H9 (cell line): ENCODE measurements at regions not wholly inside any gene's neighbourhood (a gene's known extent, or its start where the extent isn't known, plus 50 kb on each side); places are given as distances from the start of the nearest gene placed in this dataset.

Source experiments
- DNase-seq: peaks from one replicate; pipeline ENCODE4 v3.0.0-alpha.2; 2017
- H2AFZ ChIP-seq: one replicate; pipeline ENCODE4 v1.6.1; 2013; ENCODE audit warnings: mild to moderate bottlenecking, low read length, control low read depth, moderate library complexity
- H2AK5ac ChIP-seq: 2 replicates; pipeline ENCODE4 v1.6.1; 2013; ENCODE audit warnings: low read length, control low read depth, mixed read lengths; ENCODE audit not compliant: insufficient read length
- H2BK120ac ChIP-seq: one replicate; pipeline ENCODE4 v1.6.1; 2013; ENCODE audit warnings: low read depth, mild to moderate bottlenecking, low read length, control low read depth, inconsistent platforms; ENCODE audit not compliant: poor library complexity, severe bottlenecking
- H2BK12ac ChIP-seq: 2 replicates; pipeline ENCODE4 v1.6.1; 2013; ENCODE audit warnings: low read length, control low read depth, mixed read lengths, low read depth; ENCODE audit not compliant: insufficient read length
- H2BK15ac ChIP-seq: 2 replicates; pipeline ENCODE4 v1.6.1; 2013; ENCODE audit warnings: low read depth, low read length, control low read depth
- H2BK20ac ChIP-seq: one replicate; pipeline ENCODE4 v1.6.1; 2013; ENCODE audit warnings: low read depth, mild to moderate bottlenecking, low read length, control low read depth, inconsistent platforms; ENCODE audit not compliant: poor library complexity, severe bottlenecking
- H2BK5ac ChIP-seq: 2 replicates; pipeline ENCODE4 v1.6.1; 2013; ENCODE audit warnings: low read length, control low read depth, mixed read lengths; ENCODE audit not compliant: insufficient read length
- H3K14ac ChIP-seq: 2 replicates; pipeline ENCODE4 v1.6.1; 2013; ENCODE audit warnings: low read length, control low read depth; ENCODE audit not compliant: insufficient read depth
- H3K18ac ChIP-seq: 2 replicates; pipeline ENCODE4 v1.6.1; 2013; ENCODE audit warnings: low read depth, mild to moderate bottlenecking, mixed read lengths, low read length, control low read depth; ENCODE audit not compliant: insufficient read length
- H3K23ac ChIP-seq: 2 replicates; pipeline ENCODE4 v1.6.1; 2013; ENCODE audit warnings: low read length, control low read depth, mixed read lengths, low read depth; ENCODE audit not compliant: insufficient read length
- H3K23me2 ChIP-seq: 2 replicates; pipeline ENCODE4 v1.6.1; 2013; ENCODE audit warnings: low read depth, mild to moderate bottlenecking, mixed read lengths, low read length, control low read depth; ENCODE audit not compliant: insufficient read length, poor library complexity, severe bottlenecking
- H3K27ac ChIP-seq: 2 replicates; pipeline ENCODE4 v1.5.1; 2013; ENCODE audit warnings: low read length, control low read depth, mixed read lengths, low read depth; ENCODE audit not compliant: insufficient read length
- H3K27me3 ChIP-seq: 2 replicates; pipeline ENCODE4 v1.6.1; 2013; ENCODE audit warnings: low read length, control low read depth, inconsistent platforms; ENCODE audit not compliant: insufficient read depth
- H3K4ac ChIP-seq: 2 replicates; pipeline ENCODE4 v1.6.1; 2013; ENCODE audit warnings: low read depth, mild to moderate bottlenecking, control low read depth, inconsistent platforms, low read length, moderate library complexity
- H3K4me1 ChIP-seq: 2 replicates; pipeline ENCODE4 v1.6.1; 2013; ENCODE audit warnings: low read length, control low read depth, inconsistent platforms; ENCODE audit not compliant: insufficient read depth
- H3K4me2 ChIP-seq: 2 replicates; pipeline ENCODE4 v1.6.1; 2013; ENCODE audit warnings: low read length, control low read depth, mixed read lengths; ENCODE audit not compliant: insufficient read length, insufficient read depth
- H3K56ac ChIP-seq: 2 replicates; pipeline ENCODE4 v1.6.1; 2013; ENCODE audit warnings: low read depth, mild to moderate bottlenecking, mixed read lengths, low read length, control low read depth; ENCODE audit not compliant: insufficient read length
- H3K79me1 ChIP-seq: 2 replicates; pipeline ENCODE4 v1.6.1; 2013; ENCODE audit warnings: low read depth, mild to moderate bottlenecking, moderate library complexity, low read length, control low read depth, inconsistent platforms; ENCODE audit not compliant: insufficient read depth, poor library complexity, severe bottlenecking
- H3K79me2 ChIP-seq: 2 replicates; pipeline ENCODE4 v1.6.1; 2013; ENCODE audit warnings: low read length, control low read depth, inconsistent platforms; ENCODE audit not compliant: insufficient read depth
- H3K9ac ChIP-seq: 2 replicates; pipeline ENCODE4 v1.6.1; 2013; ENCODE audit warnings: low read length, control low read depth, mixed read lengths; ENCODE audit not compliant: insufficient read length; ENCODE audit errors: extremely low read depth
- H3K9me3 ChIP-seq: one replicate; pipeline ENCODE4 v1.6.1; 2013; ENCODE audit warnings: low read depth, low read length, inconsistent platforms; ENCODE audit not compliant: control insufficient read depth
- H3T11ph ChIP-seq: one replicate; pipeline ENCODE4 v1.6.1; 2013; ENCODE audit warnings: mild to moderate bottlenecking, low read length, control low read depth, inconsistent platforms
- H4K20me1 ChIP-seq: one replicate; pipeline ENCODE4 v1.6.1; 2013; ENCODE audit not compliant: control insufficient read depth, insufficient read length, insufficient read depth
- H4K5ac ChIP-seq: 2 replicates; pipeline ENCODE4 v1.6.1; 2013; ENCODE audit warnings: low read depth, mild to moderate bottlenecking, mixed read lengths, low read length, control low read depth; ENCODE audit not compliant: insufficient read length
- H4K8ac ChIP-seq: replicated peaks from 2 replicates; pipeline ENCODE4 v1.6.1; 2013; ENCODE audit warnings: low read length, control low read depth, mixed read lengths, low read depth; ENCODE audit not compliant: insufficient read length
- H4K91ac ChIP-seq: 2 replicates; pipeline ENCODE4 v1.6.1; 2013; ENCODE audit warnings: low read depth, mild to moderate bottlenecking, moderate library complexity, mixed read lengths, low read length, control low read depth; ENCODE audit not compliant: insufficient read length
- H3K27ac Mint-ChIP-seq, 3 experiments: 2 replicates in 2 of 3; 3 replicates in 1 of 3; pipeline ENCODE4 v1.8.0; 2020 to 2021; ENCODE audit warnings: mixed read lengths in 3 of 3, mild to moderate bottlenecking in 1 of 3, moderate library complexity in 1 of 3
- H3K27me3 Mint-ChIP-seq: 2 replicates; pipeline ENCODE4 v1.8.0; 2021; ENCODE audit warnings: low read depth, mild to moderate bottlenecking, moderate library complexity, mixed read lengths
- H3K36me3 Mint-ChIP-seq, 3 experiments: 2 replicates in 2 of 3; 3 replicates in 1 of 3; pipeline ENCODE4 v1.8.0; 2020 to 2021; ENCODE audit warnings: low read depth in 3 of 3, mixed read lengths in 3 of 3; ENCODE audit not compliant: insufficient read depth in 1 of 3
- H3K4me1 Mint-ChIP-seq, 2 experiments: 2 replicates each; pipeline ENCODE4 v1.8.0; 2020; ENCODE audit warnings: mixed read lengths in 2 of 2
- H3K4me3 Mint-ChIP-seq, 2 experiments: 2 replicates in 1 of 2; 3 replicates in 1 of 2; pipeline ENCODE4 v1.8.0; 2020 to 2021; ENCODE audit warnings: mild to moderate bottlenecking in 2 of 2, mixed read lengths in 2 of 2, moderate library complexity in 1 of 2
- H3K9me3 Mint-ChIP-seq, 2 experiments: 2 replicates in 1 of 2; 3 replicates in 1 of 2; pipeline ENCODE4 v1.8.0; 2020; ENCODE audit warnings: mild to moderate bottlenecking in 2 of 2, mixed read lengths in 2 of 2, moderate library complexity in 1 of 2
- WGBS: extraction: QIAGEN DNeasy Blood & Tissue Kit; methylation state at CpG from one replicate; pipeline ENCODE4 v1.1.7; 2013; ENCODE audit warnings: missing lambda C conversion rate, low lambda C conversion rate, mixed read lengths; ENCODE audit not compliant: insufficient read length; ENCODE audit errors: extremely low coverage; 5-methylcytosine and 5-hydroxymethylcytosine counted together
- TF ChIP-seq, protein P1 (sequence below): fragments of 200-600 bp; sonication (generic); conservative IDR thresholded peaks from 3 replicates; pipeline ENCODE4 v1.8.0; 2021; ENCODE audit warnings: antibody characterized with exemption, mild to moderate bottlenecking

DNA sequence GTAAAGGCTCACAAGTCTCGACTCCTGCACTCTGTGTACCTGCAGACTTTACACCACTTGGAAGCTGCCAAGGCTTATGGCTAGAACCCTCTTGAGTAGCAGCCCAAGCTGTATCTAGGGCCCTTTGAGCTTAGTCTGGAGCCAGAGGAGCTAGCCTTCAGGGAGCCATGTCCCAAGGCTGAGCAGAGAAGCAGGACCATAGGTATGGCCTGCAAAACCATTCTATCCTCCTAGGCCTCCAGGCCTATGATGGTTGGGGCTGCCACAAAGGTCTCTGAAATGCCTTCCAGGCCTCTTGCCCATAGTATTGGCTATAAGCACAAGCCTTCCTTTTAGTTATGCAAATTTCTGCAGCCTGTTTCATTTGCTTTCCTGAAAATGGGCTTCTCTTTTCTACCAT, 380.7 kb upstream of the CPXCR1 start:
- Histone ChIP-seq H2BK20ac (no peak overlapping the region), H3K23ac (no peak overlapping the region), H3K4me2 (no peak overlapping the region), H2BK12ac (no peak overlapping the region), H4K20me1 (no peaks in the 10 kb centered on the region), H3K14ac (no peak overlapping the region), H4K8ac (no peak overlapping the region), H3K27ac (no peak overlapping the region), H2AK5ac (no peak overlapping the region), H2BK5ac (no peak overlapping the region), H2BK15ac (no peak overlapping the region), H4K91ac (no peak overlapping the region), H3T11ph (no peak overlapping the region), H2BK120ac (no peak overlapping the region), H3K9ac (no peak overlapping the region), H3K4ac (no peak overlapping the region), H3K4me1 (no peaks in the 10 kb centered on the region), H3K79me1 (no peaks in the 10 kb centered on the region), H3K9me3 (peaks cover 29% of the 10 kb centered on the region), H2AFZ (no peak overlapping the region), H4K5ac (no peak overlapping the region), H3K79me2 (no peaks in the 10 kb centered on the region), H3K23me2 (no peaks in the 10 kb centered on the region), H3K56ac (no peak overlapping the region), H3K18ac (no peak overlapping the region), H3K27me3 (no peaks in the 10 kb centered on the region)
- Mint-ChIP-seq H3K27me3 (no peaks in the 10 kb centered on the region), H3K27ac (no peak overlapping the region), H3K9me3 (peaks cover 20 to 47% of the 10 kb centered on the region in 2 experiments), H3K36me3 (peaks cover 22 to 38% (median 35%) of the 10 kb centered on the region in 3 experiments), H3K4me3 (no peak overlapping the region), H3K4me1 (0 out of 4 replicates have a peak, but pooled peaks cover 0 to 2% of the 10 kb centered on the region in 2 experiments)
- TF ChIP-seq, protein P1, sequence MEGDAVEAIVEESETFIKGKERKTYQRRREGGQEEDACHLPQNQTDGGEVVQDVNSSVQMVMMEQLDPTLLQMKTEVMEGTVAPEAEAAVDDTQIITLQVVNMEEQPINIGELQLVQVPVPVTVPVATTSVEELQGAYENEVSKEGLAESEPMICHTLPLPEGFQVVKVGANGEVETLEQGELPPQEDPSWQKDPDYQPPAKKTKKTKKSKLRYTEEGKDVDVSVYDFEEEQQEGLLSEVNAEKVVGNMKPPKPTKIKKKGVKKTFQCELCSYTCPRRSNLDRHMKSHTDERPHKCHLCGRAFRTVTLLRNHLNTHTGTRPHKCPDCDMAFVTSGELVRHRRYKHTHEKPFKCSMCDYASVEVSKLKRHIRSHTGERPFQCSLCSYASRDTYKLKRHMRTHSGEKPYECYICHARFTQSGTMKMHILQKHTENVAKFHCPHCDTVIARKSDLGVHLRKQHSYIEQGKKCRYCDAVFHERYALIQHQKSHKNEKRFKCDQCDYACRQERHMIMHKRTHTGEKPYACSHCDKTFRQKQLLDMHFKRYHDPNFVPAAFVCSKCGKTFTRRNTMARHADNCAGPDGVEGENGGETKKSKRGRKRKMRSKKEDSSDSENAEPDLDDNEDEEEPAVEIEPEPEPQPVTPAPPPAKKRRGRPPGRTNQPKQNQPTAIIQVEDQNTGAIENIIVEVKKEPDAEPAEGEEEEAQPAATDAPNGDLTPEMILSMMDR: no peak
- WGBS: no CpG with 5 or more reads among the region's 1 CpG
- no peak for DNase-seq
